Body of pancreas (tissue), 4 donors: ENCODE measurements at regions not wholly inside any gene's neighbourhood (a gene's known extent, or its start where the extent isn't known, plus 50 kb on each side); places are given as distances from the start of the nearest gene placed in this dataset.

Source experiments
- CTCF ChIP-seq, 7 experiments: fragments of 450-650 bp in 4 of 7; fragments of 200-600 bp in 3 of 7; sonication (generic) in 3 of 7; IDR thresholded peaks; one replicate each; pipeline ENCODE4 v1.5.1; 2016 to 2019; ENCODE audit warnings: antibody characterized with exemption in 7 of 7
- POLR2A ChIP-seq, 3 donors: fragments of 450-650 bp; IDR thresholded peaks; one replicate each; pipeline ENCODE4 v1.6.1; 2016; ENCODE audit warnings: antibody characterized with exemption in 3 of 3, mild to moderate bottlenecking in 2 of 3

GRCh38 chr13:40026741-40027140 is 371.3 kb downstream of the COG6 start:
- TF ChIP-seq POLR2A (IDR thresholded peaks at IDR 0.05) (no peak), CTCF (IDR thresholded peaks at IDR 0.05) (no peak)
